Kidney capillary endothelial cell (primary cell): ENCODE measurements at regions not wholly inside any gene's neighbourhood (a gene's known extent, or its start where the extent isn't known, plus 50 kb on each side); places are given as distances from the start of the nearest gene placed in this dataset.

Experiments
- DNase-seq: peaks from one replicate; pipeline ENCODE4 v3.0.0-alpha.2; 2018; ENCODE audit warnings: low spot score

DNA sequence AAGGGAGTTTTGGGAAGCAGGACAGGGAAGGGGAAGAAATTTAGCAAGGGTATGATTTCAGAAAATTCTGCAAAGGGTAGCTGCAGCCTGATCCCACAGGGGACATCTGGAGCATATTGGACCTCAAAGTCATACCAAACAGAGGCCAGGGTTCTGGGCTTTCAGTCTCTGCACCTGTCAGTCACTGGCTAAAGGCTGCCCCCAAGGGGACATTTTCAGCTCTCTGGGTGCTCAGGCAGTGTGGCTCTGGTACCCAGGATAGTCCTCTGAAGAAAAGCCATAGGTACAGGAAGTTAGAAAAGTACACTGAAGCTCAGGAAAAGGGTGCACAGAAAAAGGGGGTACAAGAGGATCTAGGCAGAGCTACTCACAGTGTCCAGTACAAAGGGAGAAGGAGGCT, 149.2 kb downstream of the INSIG2 start:
- DNase-seq: no peak

- no peak for DNase-seq
Observed at GRCh38 chr2:118232796-118233195, 144.5 kb downstream of the INSIG2 start.

DNA sequence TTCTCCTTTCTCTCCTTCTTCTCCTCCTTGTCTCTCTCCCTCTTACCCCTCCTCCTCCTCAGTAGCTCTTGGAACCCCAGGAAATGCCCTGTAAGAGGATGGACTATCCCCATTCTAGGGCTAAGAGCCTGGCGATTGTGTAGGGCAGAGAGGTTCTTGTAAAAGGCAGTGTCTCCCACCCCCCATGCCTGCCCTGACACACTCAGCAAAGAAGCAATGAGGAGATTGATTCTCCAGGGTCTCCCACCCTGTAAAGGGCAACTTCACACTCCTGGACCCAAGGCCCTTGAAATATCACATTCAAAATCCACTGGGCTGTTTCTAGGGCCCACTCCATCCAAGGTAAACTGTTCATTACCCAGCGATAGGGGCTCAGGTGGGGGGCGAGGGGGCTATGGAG, 144.1 kb downstream of the INSIG2 start:
- no peak for DNase-seq

GRCh38 chr2:118231759-118232158, 143.5 kb downstream of the INSIG2 start:
- DNase-seq: no peak

DNA sequence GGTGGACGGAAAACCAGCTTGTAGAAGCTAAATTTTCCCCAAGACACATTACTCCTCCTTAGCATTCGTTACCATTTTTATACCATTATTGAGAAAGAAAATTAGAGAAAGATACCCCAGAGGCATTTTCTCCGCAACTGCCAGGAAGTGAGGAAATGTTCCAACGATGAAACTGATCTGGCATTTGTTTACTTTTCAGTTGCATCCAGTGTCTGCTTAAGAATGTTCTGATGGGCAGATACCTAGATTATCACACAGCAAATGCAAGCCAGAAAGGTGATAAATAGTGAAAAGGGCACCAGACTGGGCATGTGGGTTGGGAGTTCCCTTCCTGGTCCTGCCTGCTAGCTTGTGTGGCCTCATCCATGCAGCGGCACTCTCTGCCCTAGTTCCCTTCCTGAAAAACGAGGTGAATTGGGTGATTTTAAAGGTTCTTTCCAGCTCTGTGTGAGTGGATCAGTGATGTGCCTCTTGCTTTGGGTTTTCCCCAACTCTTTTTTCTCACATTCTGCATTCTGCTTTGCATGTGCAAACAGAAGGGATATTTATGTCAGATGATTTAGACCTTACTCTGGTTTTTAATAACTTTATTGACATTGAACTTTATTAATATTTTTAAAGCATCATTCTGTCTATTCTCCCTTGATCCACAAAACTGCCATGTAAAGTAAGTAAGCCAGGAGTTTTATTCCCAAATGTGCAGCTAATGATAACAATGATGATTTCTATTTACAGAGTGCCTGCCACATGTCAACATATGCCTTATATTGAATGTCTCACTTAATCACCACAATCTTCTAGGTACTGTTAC, 139.6 kb downstream of the INSIG2 start:
- no peak for DNase-seq

GRCh38 chr2:118225666-118226065, 137.4 kb downstream of the INSIG2 start:
- DNase-seq: no peak

- DNase-seq: no peak
Observed at GRCh38 chr2:118224895-118225311, 136.6 kb downstream of the INSIG2 start.

DNA sequence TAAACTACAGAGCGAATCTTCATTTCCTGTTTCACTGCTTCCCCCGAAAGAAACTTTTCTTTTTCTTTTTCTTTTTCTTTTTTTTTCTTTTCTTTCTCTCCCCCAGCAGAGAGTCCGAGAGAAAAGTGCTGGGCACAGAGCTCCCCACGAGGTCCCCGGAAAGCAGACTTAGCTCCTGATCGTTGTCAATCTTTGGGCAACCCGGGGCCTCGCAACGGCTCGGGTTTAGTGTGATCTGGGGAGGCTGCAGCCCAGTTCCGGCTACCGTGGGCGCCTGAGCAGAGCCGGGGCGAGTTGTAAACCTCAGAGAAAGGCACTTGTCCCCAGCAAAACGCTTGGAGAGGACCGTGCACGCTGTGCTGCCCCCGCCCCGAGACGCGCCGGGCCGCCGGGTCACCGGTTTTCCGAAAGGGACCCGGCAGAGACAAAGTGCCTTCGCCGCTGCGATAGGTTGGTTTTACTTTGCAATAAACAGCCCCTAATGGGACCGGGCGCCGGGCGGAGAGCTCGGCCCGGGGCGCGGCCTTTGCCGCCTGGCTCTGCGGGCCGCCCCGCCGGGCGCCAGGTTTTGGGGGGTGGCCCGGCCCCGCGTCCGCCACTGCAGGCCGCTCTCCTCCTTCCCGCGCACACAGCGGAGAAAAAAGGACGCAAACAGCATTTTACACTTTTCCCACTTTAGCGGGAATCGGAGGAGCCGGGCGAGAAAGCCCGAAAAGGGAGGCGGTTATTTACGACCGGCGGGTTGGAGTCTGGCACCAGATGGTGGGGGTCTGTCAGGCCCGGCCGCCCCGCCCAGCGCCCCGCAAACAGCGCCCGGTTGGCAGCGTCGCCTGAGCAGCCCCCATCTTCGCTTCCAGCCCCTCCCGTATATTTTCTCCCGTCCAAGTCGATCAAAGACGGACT, 136.0 kb downstream of the INSIG2 start:
- no peak for DNase-seq

DNA sequence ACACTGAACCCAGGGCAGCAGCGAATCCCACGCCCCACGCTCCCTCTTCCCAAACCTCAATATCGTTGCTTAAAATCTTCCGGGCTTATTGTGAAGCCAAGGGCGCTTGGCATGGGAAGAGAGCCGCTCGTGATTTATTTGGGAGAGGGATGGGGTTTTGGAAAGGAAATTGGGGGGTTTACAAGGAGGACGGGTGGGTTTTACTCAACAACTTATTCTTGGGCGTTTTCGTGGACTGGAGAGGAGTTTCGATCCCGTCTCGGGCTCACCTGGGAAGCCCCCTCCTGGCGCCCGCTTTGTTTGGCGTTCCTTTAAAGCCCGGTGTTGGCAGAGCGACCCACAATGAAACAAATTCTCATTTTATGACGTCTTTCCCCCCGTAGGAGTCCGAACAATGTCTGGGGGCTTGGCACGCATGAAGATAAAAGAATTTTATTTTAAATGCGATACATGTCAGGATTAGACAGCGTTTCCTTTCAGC, 135.3 kb downstream of the INSIG2 start:
- DNase-seq: no peak

- DNase-seq: no peak
Observed at GRCh38 chr2:118222672-118223421, 134.6 kb downstream of the INSIG2 start.

DNA sequence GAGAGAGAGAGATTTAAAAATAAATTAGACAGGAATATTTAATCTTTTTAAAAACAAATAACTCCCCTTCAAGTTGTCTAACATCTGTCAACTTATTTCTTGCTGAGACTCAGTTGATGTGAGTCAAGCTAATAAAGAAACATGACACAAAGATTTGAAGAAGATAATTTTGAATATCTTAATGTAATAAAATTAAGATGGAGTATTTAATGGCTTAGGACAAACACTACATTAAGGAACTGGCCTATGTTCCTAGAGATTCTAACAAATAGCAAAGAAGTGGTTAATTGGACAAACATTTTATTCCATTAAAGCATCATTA, 134.0 kb downstream of the INSIG2 start:
- DNase-seq: no peak

GRCh38 chr2:118221536-118222272, 133.4 kb downstream of the INSIG2 start:
- DNase-seq: peak; percentile 68

GRCh38 chr2:118219611-118220010, 131.3 kb downstream of the INSIG2 start:
- DNase-seq: no peak

GRCh38 chr2:118216224-118216623, 128.0 kb downstream of the INSIG2 start:
- no peak for DNase-seq

- DNase-seq: no peak
Observed at GRCh38 chr2:118209727-118210126, 121.5 kb downstream of the INSIG2 start.

DNA sequence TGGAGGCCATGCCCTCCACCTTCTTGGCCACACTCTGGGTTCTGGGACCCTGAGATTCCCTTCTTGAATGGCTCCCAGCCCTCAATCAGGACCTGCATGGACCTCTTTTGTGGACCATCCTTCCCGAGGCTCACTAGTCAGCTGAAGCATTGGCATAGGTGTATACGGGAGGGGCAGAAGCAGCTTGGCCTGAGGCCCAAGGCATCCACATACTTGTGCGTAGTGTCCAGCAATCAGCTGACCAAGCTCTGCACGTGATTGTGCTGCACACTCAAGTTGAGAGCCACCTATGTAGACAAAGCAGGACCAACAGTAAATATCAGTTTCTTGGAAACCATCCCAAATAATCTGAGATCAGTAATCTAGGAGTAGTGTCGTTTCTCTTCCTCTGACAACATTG, 119.6 kb downstream of the INSIG2 start:
- no peak for DNase-seq

DNA sequence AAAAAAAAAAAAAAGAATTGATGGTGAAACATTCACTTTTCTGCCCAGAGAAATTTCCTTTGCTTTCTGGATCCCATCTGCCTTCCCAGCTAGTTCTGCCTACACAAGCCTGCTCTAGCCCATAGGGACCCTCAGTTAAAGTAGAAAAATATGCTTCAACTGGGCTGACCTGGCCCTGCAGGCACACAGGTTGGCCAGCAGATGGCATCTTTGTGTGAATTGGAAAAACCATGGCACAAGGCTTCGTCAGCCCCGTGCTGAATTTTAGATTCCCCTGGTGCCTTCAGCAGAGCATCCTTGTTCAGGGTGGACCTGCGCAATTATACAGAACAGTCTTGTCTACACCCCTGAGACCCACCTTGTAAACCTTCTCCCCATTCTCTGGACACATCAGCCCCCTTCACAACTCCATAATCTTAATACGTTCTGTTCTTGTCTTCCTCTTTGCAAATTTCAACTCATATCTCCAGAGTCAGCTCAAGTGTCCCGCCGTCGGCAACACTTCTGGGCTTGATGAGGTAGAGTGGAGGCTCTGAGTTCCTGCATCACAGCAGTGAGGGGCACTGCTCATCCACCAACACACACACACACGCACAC, 114.5 kb downstream of the INSIG2 start:
- DNase-seq: no peak

- DNase-seq: no peak
Observed at GRCh38 chr2:118198268-118198667, 110.0 kb downstream of the INSIG2 start.

GRCh38 chr2:118197011-118197675, 108.9 kb downstream of the INSIG2 start:
- no peak for DNase-seq

DNA sequence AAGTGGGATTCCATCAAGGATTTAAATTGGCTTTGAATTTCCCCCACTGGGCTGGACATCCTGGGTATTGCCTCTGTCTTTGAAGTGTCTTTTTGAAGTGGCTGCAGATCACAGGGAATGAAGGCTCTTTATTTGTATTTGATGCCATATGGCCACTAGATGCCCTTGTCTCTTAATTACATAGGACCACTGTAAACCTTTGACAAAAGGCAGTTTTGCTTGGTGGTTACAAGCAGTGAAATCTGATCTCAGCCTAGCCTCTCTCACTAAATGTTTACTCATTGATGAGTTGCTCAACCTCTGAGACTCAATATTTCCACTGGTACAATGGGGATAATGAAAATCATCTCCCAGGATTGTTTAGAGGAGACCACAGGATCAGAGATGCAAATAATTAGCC, 102.2 kb downstream of the INSIG2 start:
- DNase-seq: no peak

- no peak for DNase-seq
Observed at GRCh38 chr2:118186858-118187254, 98.6 kb downstream of the INSIG2 start.
